ENCODE measurements at regions not wholly inside any gene's neighbourhood (a gene's known extent, or its start where the extent isn't known, plus 50 kb on each side); places are given as distances from the start of the nearest gene placed in this dataset.

GRCh38 chr3:116864590-116864927 is 155.0 kb downstream of the TUSC7 start:
- H3K4me1 Mint-ChIP-seq = no peaks in the 10 kb centered on the region
- H3K27ac Mint-ChIP-seq = no peak overlapping the region
- peaks cover 0 to 2% (median 0%) of the 10 kb centered on the region in 9 donors for H3K9me3 Mint-ChIP-seq
- POLR2A ChIA-PET = no interaction called here
- ATAC-seq = no peak
- H3K27me3 Mint-ChIP-seq = no peaks in the 10 kb centered on the region
- H3K36me3 Mint-ChIP-seq = no peaks in the 10 kb centered on the region
- H3K4me3 Mint-ChIP-seq = no peak overlapping the region
- no peak for DNase-seq

GRCh38 chr3:116870379-116870778 is 160.8 kb downstream of the TUSC7 start:
- H3K36me3 Mint-ChIP-seq = no peaks in the 10 kb centered on the region
- POLR2A ChIA-PET = no interaction called here
- DNase-seq (no peak), ATAC-seq (no peak)
- H3K4me1 Mint-ChIP-seq = no peaks in the 10 kb centered on the region
- peaks cover 0 to 5% (median 0%) of the 10 kb centered on the region in 9 donors for H3K9me3 Mint-ChIP-seq
- H3K27ac Mint-ChIP-seq = no peak overlapping the region
- no peak overlapping the region for H3K4me3 Mint-ChIP-seq
- H3K27me3 Mint-ChIP-seq = no peaks in the 10 kb centered on the region

- POLR2A ChIA-PET = no interaction called here
- H3K4me1 Mint-ChIP-seq = no peaks in the 10 kb centered on the region
- peaks cover 0 to 7% (median 0%) of the 10 kb centered on the region in 9 donors for H3K9me3 Mint-ChIP-seq
- no peak for ATAC-seq
- DNase-seq = no peak
- no peak overlapping the region for H3K27ac Mint-ChIP-seq
- H3K4me3 Mint-ChIP-seq = no peak overlapping the region
- H3K36me3 Mint-ChIP-seq = no peaks in the 10 kb centered on the region
- H3K27me3 Mint-ChIP-seq = no peaks in the 10 kb centered on the region
Observed at GRCh38 chr3:116871905-116872304, 162.3 kb downstream of the TUSC7 start.

GRCh38 chr3:116872688-116873087 is 163.1 kb downstream of the TUSC7 start:
- Mint-ChIP-seq H3K27ac (no peak overlapping the region), H3K36me3 (no peaks in the 10 kb centered on the region), H3K4me3 (no peak overlapping the region), H3K4me1 (no peaks in the 10 kb centered on the region), H3K9me3 (peaks cover 0 to 7% (median 0%) of the 10 kb centered on the region in 9 donors), H3K27me3 (no peaks in the 10 kb centered on the region)
- ATAC-seq = no peak
- DNase-seq = no peak
- POLR2A ChIA-PET = no interaction called here

- Mint-ChIP-seq H3K9me3 (peaks cover 0 to 9% (median 3%) of the 10 kb centered on the region in 9 donors), H3K27me3 (no peaks in the 10 kb centered on the region), H3K4me3 (no peak overlapping the region), H3K4me1 (no peaks in the 10 kb centered on the region), H3K27ac (no peak overlapping the region), H3K36me3 (no peaks in the 10 kb centered on the region)
- ATAC-seq (no peak), DNase-seq (no peak)
- POLR2A ChIA-PET = no interaction called here
Observed at GRCh38 chr3:116873142-116873541, 163.6 kb downstream of the TUSC7 start.

- no peaks in the 10 kb centered on the region for H3K4me1 Mint-ChIP-seq
- H3K27ac Mint-ChIP-seq = no peak overlapping the region
- peaks cover 0 to 27% (median 9%) of the 10 kb centered on the region in 9 donors for H3K9me3 Mint-ChIP-seq
- POLR2A ChIA-PET = no interaction called here
- no peaks in the 10 kb centered on the region for H3K36me3 Mint-ChIP-seq
- ATAC-seq (no peak), DNase-seq (no peak)
- no peak overlapping the region for H3K4me3 Mint-ChIP-seq
- H3K27me3 Mint-ChIP-seq = no peaks in the 10 kb centered on the region
Observed at GRCh38 chr3:116877968-116878367, 168.4 kb downstream of the TUSC7 start.

- no peaks in the 10 kb centered on the region for H3K4me1 Mint-ChIP-seq
- no peaks in the 10 kb centered on the region for H3K36me3 Mint-ChIP-seq
- POLR2A ChIA-PET = no interaction called here
- DNase-seq (no peak), ATAC-seq (no peak)
- peaks cover 0 to 4% (median 0%) of the 10 kb centered on the region in 5 donors for H3K27me3 Mint-ChIP-seq
- H3K4me3 Mint-ChIP-seq = peak overlapping the region in 1 of 10 donors; percentile 17
- peaks cover 0 to 8% (median 0%) of the 10 kb centered on the region in 9 donors for H3K9me3 Mint-ChIP-seq
- peak overlapping the region in 2 of 10 donors; percentile 3 to 5 for H3K27ac Mint-ChIP-seq
Observed at GRCh38 chr3:116886202-116886893, 176.8 kb downstream of the TUSC7 start.

GRCh38 chr3:116896116-116896515 is 186.5 kb downstream of the TUSC7 start:
- H3K4me1 Mint-ChIP-seq = no peaks in the 10 kb centered on the region
- no peak overlapping the region for H3K27ac Mint-ChIP-seq
- peaks cover 0 to 1% (median 0%) of the 10 kb centered on the region in 5 donors for H3K27me3 Mint-ChIP-seq
- POLR2A ChIA-PET = no interaction called here
- H3K36me3 Mint-ChIP-seq = no peaks in the 10 kb centered on the region
- no peak for DNase-seq
- no peak overlapping the region for H3K4me3 Mint-ChIP-seq
- H3K9me3 Mint-ChIP-seq = peaks cover 0 to 3% (median 0%) of the 10 kb centered on the region in 9 donors
- no peak for ATAC-seq

GRCh38 chr3:116897382-116897781 is 187.8 kb downstream of the TUSC7 start:
- Mint-ChIP-seq H3K4me3 (no peak overlapping the region), H3K9me3 (peaks cover 0 to 3% (median 0%) of the 10 kb centered on the region in 9 donors), H3K36me3 (no peaks in the 10 kb centered on the region), H3K27me3 (peaks cover 0 to 1% (median 0%) of the 10 kb centered on the region in 5 donors), H3K4me1 (no peaks in the 10 kb centered on the region), H3K27ac (no peak overlapping the region)
- ATAC-seq (no peak), DNase-seq (no peak)
- POLR2A ChIA-PET = no interaction called here

- ATAC-seq (no peak), DNase-seq (no peak)
- Mint-ChIP-seq H3K36me3 (no peaks in the 10 kb centered on the region), H3K9me3 (peaks cover 0 to 6% (median 0%) of the 10 kb centered on the region in 9 donors), H3K4me3 (no peak overlapping the region), H3K27me3 (peaks cover 0 to 1% (median 0%) of the 10 kb centered on the region in 5 donors), H3K4me1 (no peaks in the 10 kb centered on the region), H3K27ac (no peak overlapping the region)
- POLR2A ChIA-PET = no interaction called here
Observed at GRCh38 chr3:116899253-116899652, 189.7 kb downstream of the TUSC7 start.

DNA sequence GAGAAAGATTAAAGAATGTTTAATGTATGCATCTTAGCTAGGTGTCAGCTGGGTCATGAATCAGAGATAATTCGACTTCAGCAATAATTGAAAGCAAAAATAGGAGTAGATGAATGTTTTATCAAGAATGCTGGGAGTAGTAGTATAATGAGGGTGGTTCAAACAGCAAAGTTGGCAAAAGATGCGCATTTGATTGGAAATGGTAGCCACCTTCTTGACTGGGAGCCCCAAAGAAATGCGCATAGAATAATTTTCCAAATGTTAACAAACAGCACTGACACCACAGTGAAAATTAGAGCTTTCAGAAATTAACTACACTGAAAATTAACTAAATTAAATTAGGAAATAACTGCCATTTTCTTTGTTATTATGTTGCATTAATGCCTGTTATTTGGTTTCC is 195.8 kb downstream of the TUSC7 start:
- POLR2A ChIA-PET = no interaction called here
- no peaks in the 10 kb centered on the region for H3K36me3 Mint-ChIP-seq
- H3K27me3 Mint-ChIP-seq = no peaks in the 10 kb centered on the region
- DNase-seq = no peak
- H3K4me1 Mint-ChIP-seq = no peaks in the 10 kb centered on the region
- H3K4me3 Mint-ChIP-seq = no peak overlapping the region
- H3K9me3 Mint-ChIP-seq = peaks cover 0 to 13% (median 6%) of the 10 kb centered on the region in 9 donors
- ATAC-seq = no peak
- no peak overlapping the region for H3K27ac Mint-ChIP-seq

GRCh38 chr3:116905794-116906193 is 196.2 kb downstream of the TUSC7 start:
- no peak overlapping the region for H3K4me3 Mint-ChIP-seq
- no peak overlapping the region for H3K27ac Mint-ChIP-seq
- no peaks in the 10 kb centered on the region for H3K4me1 Mint-ChIP-seq
- POLR2A ChIA-PET = no interaction called here
- DNase-seq (no peak), ATAC-seq (no peak)
- no peaks in the 10 kb centered on the region for H3K36me3 Mint-ChIP-seq
- peaks cover 0 to 13% (median 5%) of the 10 kb centered on the region in 9 donors for H3K9me3 Mint-ChIP-seq
- H3K27me3 Mint-ChIP-seq = no peaks in the 10 kb centered on the region

GRCh38 chr3:116912116-116912515 is 202.5 kb downstream of the TUSC7 start:
- peaks cover 0 to 12% (median 5%) of the 10 kb centered on the region in 9 donors for H3K9me3 Mint-ChIP-seq
- POLR2A ChIA-PET = no interaction called here
- ATAC-seq (no peak), DNase-seq (no peak)
- no peaks in the 10 kb centered on the region for H3K4me1 Mint-ChIP-seq
- no peak overlapping the region for H3K27ac Mint-ChIP-seq
- H3K27me3 Mint-ChIP-seq = no peaks in the 10 kb centered on the region
- no peaks in the 10 kb centered on the region for H3K36me3 Mint-ChIP-seq
- no peak overlapping the region for H3K4me3 Mint-ChIP-seq

DNA sequence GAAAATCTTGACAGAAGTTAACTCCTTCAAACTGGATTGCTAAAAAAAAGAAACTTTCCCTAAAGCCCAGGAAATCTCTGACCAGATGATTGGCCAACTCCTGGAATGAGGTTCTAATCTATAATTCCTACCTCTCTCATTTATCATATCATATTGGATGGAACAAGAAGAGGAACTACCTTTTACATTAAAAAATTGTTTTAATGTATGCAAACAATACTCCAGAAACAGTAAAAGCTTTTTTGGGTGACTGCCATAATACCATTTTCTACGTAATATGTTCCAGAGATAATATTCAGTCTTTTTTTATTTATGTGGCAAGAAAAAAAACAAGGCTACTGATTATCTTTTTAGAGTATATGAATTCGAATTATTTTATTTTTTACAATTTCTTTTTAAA is 204.4 kb downstream of the TUSC7 start:
- Mint-ChIP-seq H3K27me3 (no peaks in the 10 kb centered on the region), H3K4me1 (no peaks in the 10 kb centered on the region), H3K4me3 (no peak overlapping the region), H3K36me3 (no peaks in the 10 kb centered on the region), H3K27ac (no peak overlapping the region), H3K9me3 (peaks cover 0 to 8% (median 0%) of the 10 kb centered on the region in 9 donors)
- DNase-seq (no peak), ATAC-seq (no peak)
- POLR2A ChIA-PET = no interaction called here
